Lung (tissue), 11 donors: ENCODE measurements at regions not wholly inside any gene's neighbourhood (a gene's known extent, or its start where the extent isn't known, plus 50 kb on each side); places are given as distances from the start of the nearest gene placed in this dataset.

Source experiments
- ATAC-seq: fragments of 200-7000 bp; cut with Tn5 transposase; one replicate; pipeline ENCODE4 v1.9.1; 2020; ENCODE audit warnings: moderate number of reproducible peaks; ENCODE audit not compliant: insufficient read depth, low FRiP score
- DNase-seq, 3 donors: peaks; one replicate each; pipeline ENCODE4 v3.0.0-alpha.2; 2013 to 2017
- H3K27ac ChIP-seq, 2 donors: one replicate each; pipeline ENCODE4 v1.5.1; 2013; ENCODE audit warnings: mild to moderate bottlenecking in 2 of 2, moderate library complexity in 2 of 2, control low read depth in 1 of 2, inconsistent platforms in 1 of 2, low read depth in 1 of 2, low read length in 1 of 2
- H3K27me3 ChIP-seq, 3 donors: one replicate each; pipeline ENCODE4 v1.5.1; 2013; ENCODE audit warnings: low read length in 2 of 3; ENCODE audit not compliant: control insufficient read depth in 3 of 3, insufficient read depth in 3 of 3
- H3K36me3 ChIP-seq, 4 donors: one replicate each; pipeline ENCODE4 v1.5.1; 2013; ENCODE audit warnings: low read length in 4 of 4, mild to moderate bottlenecking in 1 of 4, moderate library complexity in 1 of 4; ENCODE audit not compliant: control insufficient read depth in 4 of 4, insufficient read depth in 4 of 4
- H3K4me1 ChIP-seq, 5 donors: one replicate each; pipeline ENCODE4 v1.5.1; 2013; ENCODE audit warnings: low read length in 5 of 5, mild to moderate bottlenecking in 2 of 5, moderate library complexity in 1 of 5; ENCODE audit not compliant: control insufficient read depth in 5 of 5, insufficient read depth in 5 of 5
- H3K4me3 ChIP-seq: one replicate; pipeline ENCODE4 v1.5.1; 2013; ENCODE audit warnings: mild to moderate bottlenecking, control low read depth, moderate library complexity
- H3K9ac ChIP-seq, 2 donors: one replicate each; pipeline ENCODE4 v1.5.1; 2013; ENCODE audit warnings: low read length in 2 of 2, control low read depth in 1 of 2; ENCODE audit not compliant: insufficient read depth in 1 of 2
- H3K9me3 ChIP-seq, 4 donors: one replicate each; pipeline ENCODE4 v1.5.1; 2013; ENCODE audit warnings: low read length in 3 of 4, mild to moderate bottlenecking in 1 of 4, moderate library complexity in 1 of 4; ENCODE audit not compliant: control insufficient read depth in 4 of 4, insufficient read depth in 3 of 4
- CTCF ChIP-seq: IDR thresholded peaks from 2 replicates; pipeline ENCODE4 v1.5.1; 2012; ENCODE audit warnings: mild to moderate bottlenecking; ENCODE audit errors: control extremely low read depth, extremely low read depth
- WGBS, 2 donors: extraction: QIAGEN DNeasy Blood & Tissue Kit; methylation state at CpG; one replicate each; pipeline ENCODE4 v1.1.7; 2013; 5-methylcytosine and 5-hydroxymethylcytosine counted together
- donor health status: control.
- donor health status: control.
- donor health status: Bipolar disorder and iron deficiency.
- donor health status: healthy.
- donor health status: DM: yes; HTN: yes; CAD: no.

- 65 to 69% methylated on average over 2 of the region's 2 CpGs for WGBS, 2 donors
- no peak for TF ChIP-seq CTCF
Observed at GRCh38 chr5:29148581-29148980, 2044.9 kb upstream of the CDH6 start.

GRCh38 chr5:29148073-29148472 is 2045.4 kb upstream of the CDH6 start:
- no peaks in the 10 kb centered on the region for H3K36me3 ChIP-seq
- TF ChIP-seq CTCF, result no peak
- no peak for ATAC-seq
- H3K27me3 ChIP-seq, result no peaks in the 10 kb centered on the region
- DNase-seq, result no peak
- no peak overlapping the region for H3K27ac ChIP-seq
- H3K4me3 ChIP-seq, result no peak overlapping the region
- 88 to 89% methylated on average over 3 of the region's 3 CpGs for WGBS, 2 donors
- H3K9ac ChIP-seq, result no peak overlapping the region
- no peaks in the 10 kb centered on the region for H3K4me1 ChIP-seq
- peaks cover 0 to 2% (median 0%) of the 10 kb centered on the region in 4 donors for H3K9me3 ChIP-seq

More at GRCh38 chr5:29148581-29148980, 2044.9 kb upstream of the CDH6 start:
- H3K4me3 ChIP-seq, result no peak overlapping the region
- peaks cover 0 to 2% (median 0%) of the 10 kb centered on the region in 4 donors for H3K9me3 ChIP-seq
- H3K27ac ChIP-seq, result no peak overlapping the region
- no peaks in the 10 kb centered on the region for H3K27me3 ChIP-seq
- no peak overlapping the region for H3K9ac ChIP-seq
- H3K36me3 ChIP-seq, result no peaks in the 10 kb centered on the region
- no peaks in the 10 kb centered on the region for H3K4me1 ChIP-seq
- no peak for ATAC-seq
- DNase-seq, result no peak

GRCh38 chr5:29143266-29143665 is 2050.2 kb upstream of the CDH6 start:
- no peak for TF ChIP-seq CTCF
- Histone ChIP-seq H3K27ac (no peak overlapping the region), H3K36me3 (no peaks in the 10 kb centered on the region), H3K9me3 (no peaks in the 10 kb centered on the region), H3K4me3 (no peak overlapping the region), H3K4me1 (no peaks in the 10 kb centered on the region), H3K27me3 (no peaks in the 10 kb centered on the region), H3K9ac (no peak overlapping the region)
- WGBS, 2 donors, result 65 to 72% methylated on average over 1 of the region's 1 CpG
- DNase-seq (no peak), ATAC-seq (no peak)

- Histone ChIP-seq H3K9me3 (no peaks in the 10 kb centered on the region), H3K4me3 (no peak overlapping the region), H3K36me3 (no peaks in the 10 kb centered on the region), H3K9ac (no peak overlapping the region), H3K27ac (no peak overlapping the region), H3K27me3 (no peaks in the 10 kb centered on the region), H3K4me1 (no peaks in the 10 kb centered on the region)
- no peak for ATAC-seq
- WGBS, 2 donors, result 78 to 86% methylated on average over 2 of the region's 2 CpGs
- no peak for TF ChIP-seq CTCF
- no peak for DNase-seq
Observed at GRCh38 chr5:29134418-29134817, 2059.1 kb upstream of the CDH6 start.
